ENCODE measurements at regions not wholly inside any gene's neighbourhood (a gene's known extent, or its start where the extent isn't known, plus 50 kb on each side); places are given as distances from the start of the nearest gene placed in this dataset.

DNA sequence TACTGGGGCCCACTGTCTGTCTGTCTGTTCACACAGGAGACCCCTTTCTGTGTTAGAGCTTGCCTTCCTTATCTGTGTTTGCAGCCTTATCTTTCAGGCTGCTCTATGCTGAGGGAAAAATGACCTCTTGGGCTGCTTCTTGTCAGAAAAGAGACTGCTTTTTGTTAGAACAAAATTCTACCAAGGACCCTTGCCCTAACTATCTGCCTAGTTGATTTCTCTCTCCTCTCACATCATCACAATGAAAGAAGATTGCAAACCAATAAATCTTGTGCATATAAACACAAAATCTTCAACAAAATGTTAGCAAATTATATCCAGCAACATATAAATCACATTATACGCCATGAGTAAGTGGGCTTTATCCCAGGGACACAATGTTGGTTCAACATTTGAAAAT lies 1117.7 kb downstream of the CDH11 start:
- TF ChIP-seq GABPA (IDR thresholded peaks at IDR 0.05; ENCODE audit: low read depth) (no peak), POLR2AphosphoS5 (IDR thresholded peaks at IDR 0.05; ENCODE audit: low read depth) (no peak), SPI1 (IDR thresholded peaks at IDR 0.05; ENCODE audit: borderline replicate concordance, low read depth) (no peak)
- TF ChIP-seq, protein P1, sequence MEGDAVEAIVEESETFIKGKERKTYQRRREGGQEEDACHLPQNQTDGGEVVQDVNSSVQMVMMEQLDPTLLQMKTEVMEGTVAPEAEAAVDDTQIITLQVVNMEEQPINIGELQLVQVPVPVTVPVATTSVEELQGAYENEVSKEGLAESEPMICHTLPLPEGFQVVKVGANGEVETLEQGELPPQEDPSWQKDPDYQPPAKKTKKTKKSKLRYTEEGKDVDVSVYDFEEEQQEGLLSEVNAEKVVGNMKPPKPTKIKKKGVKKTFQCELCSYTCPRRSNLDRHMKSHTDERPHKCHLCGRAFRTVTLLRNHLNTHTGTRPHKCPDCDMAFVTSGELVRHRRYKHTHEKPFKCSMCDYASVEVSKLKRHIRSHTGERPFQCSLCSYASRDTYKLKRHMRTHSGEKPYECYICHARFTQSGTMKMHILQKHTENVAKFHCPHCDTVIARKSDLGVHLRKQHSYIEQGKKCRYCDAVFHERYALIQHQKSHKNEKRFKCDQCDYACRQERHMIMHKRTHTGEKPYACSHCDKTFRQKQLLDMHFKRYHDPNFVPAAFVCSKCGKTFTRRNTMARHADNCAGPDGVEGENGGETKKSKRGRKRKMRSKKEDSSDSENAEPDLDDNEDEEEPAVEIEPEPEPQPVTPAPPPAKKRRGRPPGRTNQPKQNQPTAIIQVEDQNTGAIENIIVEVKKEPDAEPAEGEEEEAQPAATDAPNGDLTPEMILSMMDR (IDR thresholded peaks at IDR 0.05; ENCODE audit: insufficient read depth, low read length), result no peak
- TF ChIP-seq, protein P2, sequence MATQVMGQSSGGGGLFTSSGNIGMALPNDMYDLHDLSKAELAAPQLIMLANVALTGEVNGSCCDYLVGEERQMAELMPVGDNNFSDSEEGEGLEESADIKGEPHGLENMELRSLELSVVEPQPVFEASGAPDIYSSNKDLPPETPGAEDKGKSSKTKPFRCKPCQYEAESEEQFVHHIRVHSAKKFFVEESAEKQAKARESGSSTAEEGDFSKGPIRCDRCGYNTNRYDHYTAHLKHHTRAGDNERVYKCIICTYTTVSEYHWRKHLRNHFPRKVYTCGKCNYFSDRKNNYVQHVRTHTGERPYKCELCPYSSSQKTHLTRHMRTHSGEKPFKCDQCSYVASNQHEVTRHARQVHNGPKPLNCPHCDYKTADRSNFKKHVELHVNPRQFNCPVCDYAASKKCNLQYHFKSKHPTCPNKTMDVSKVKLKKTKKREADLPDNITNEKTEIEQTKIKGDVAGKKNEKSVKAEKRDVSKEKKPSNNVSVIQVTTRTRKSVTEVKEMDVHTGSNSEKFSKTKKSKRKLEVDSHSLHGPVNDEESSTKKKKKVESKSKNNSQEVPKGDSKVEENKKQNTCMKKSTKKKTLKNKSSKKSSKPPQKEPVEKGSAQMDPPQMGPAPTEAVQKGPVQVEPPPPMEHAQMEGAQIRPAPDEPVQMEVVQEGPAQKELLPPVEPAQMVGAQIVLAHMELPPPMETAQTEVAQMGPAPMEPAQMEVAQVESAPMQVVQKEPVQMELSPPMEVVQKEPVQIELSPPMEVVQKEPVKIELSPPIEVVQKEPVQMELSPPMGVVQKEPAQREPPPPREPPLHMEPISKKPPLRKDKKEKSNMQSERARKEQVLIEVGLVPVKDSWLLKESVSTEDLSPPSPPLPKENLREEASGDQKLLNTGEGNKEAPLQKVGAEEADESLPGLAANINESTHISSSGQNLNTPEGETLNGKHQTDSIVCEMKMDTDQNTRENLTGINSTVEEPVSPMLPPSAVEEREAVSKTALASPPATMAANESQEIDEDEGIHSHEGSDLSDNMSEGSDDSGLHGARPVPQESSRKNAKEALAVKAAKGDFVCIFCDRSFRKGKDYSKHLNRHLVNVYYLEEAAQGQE (IDR thresholded peaks at IDR 0.05; ENCODE audit: insufficient replicate concordance, low read depth), result no peak
- DNase-seq (ENCODE audit: low read depth in 1 of 2, low spot score in 1 of 2), result no peak
- Histone ChIP-seq H3K4me3 (replicated peaks; ENCODE audit: insufficient read depth, low read length) (no peak overlapping the region), H3K27ac (replicated peaks) (no peak overlapping the region), H3K27me3 (ENCODE audit: insufficient read depth, poor library complexity, severe bottlenecking) (no peaks in the 10 kb centered on the region)

DNA sequence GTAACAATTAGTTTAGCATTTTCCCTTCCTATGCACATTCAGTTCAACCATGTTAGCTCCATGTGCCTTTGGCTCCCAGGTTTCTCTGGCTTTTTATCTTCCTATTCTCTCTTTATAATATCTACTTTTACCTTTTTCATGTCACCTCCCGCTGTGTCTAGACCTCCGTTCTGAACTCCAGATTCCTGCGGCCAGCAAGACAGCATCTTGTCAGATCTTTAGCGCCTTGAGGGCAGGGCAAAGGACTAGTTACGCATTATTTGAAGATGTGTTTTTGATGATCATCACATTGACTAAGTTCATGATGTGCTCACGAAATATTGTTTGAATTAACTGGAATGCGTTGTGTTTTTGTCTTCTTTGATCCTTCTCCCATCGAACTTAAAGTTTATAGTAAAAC lies 1126.8 kb downstream of the CDH11 start:
- DNase-seq (ENCODE audit: low read depth in 1 of 2, low spot score in 1 of 2), result no peak
- TF ChIP-seq, protein P1 (IDR thresholded peaks at IDR 0.05; ENCODE audit: insufficient read depth, low read length), result no peak
- no peak for TF ChIP-seq POLR2AphosphoS5 (IDR thresholded peaks at IDR 0.05; ENCODE audit: low read depth)
- TF ChIP-seq GABPA (IDR thresholded peaks at IDR 0.05; ENCODE audit: low read depth), result no peak
- TF ChIP-seq SPI1 (IDR thresholded peaks at IDR 0.05; ENCODE audit: borderline replicate concordance, low read depth), result no peak
- TF ChIP-seq, protein P2 (IDR thresholded peaks at IDR 0.05; ENCODE audit: insufficient replicate concordance, low read depth), result no peak
- H3K27ac ChIP-seq (replicated peaks), result no peak overlapping the region
- no peaks in the 10 kb centered on the region for H3K27me3 ChIP-seq (ENCODE audit: insufficient read depth, poor library complexity, severe bottlenecking)
- H3K4me3 ChIP-seq (replicated peaks; ENCODE audit: insufficient read depth, low read length), result no peak overlapping the region

DNA sequence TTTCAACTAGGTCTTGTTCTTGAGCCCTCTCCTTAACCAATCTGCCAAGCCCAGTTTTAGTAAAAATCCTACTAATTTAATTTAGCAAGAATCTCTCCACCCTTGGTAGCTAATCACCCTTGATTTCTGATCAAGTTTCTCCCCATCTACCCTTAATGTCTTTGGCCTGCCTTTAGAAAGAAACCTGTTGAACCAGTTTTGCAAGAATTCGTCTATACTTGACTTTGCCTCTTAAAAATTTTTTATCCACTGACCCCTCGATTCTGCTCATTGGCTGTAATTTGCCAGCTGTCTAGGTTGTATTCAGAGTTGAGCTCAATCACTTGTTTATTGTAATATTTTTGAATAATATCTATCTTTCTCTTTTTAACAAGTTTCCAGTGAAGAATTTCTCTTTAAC lies 1138.5 kb downstream of the CDH11 start:
- H3K27ac ChIP-seq (replicated peaks), result no peak overlapping the region
- TF ChIP-seq SPI1 (IDR thresholded peaks at IDR 0.05; ENCODE audit: borderline replicate concordance, low read depth) (no peak), GABPA (IDR thresholded peaks at IDR 0.05; ENCODE audit: low read depth) (no peak), POLR2AphosphoS5 (IDR thresholded peaks at IDR 0.05; ENCODE audit: low read depth) (no peak)
- TF ChIP-seq, protein P2 (IDR thresholded peaks at IDR 0.05; ENCODE audit: insufficient replicate concordance, low read depth), result no peak
- TF ChIP-seq, protein P1 (IDR thresholded peaks at IDR 0.05; ENCODE audit: insufficient read depth, low read length), result no peak
- no peak for DNase-seq (ENCODE audit: low read depth in 1 of 2, low spot score in 1 of 2)
- no peaks in the 10 kb centered on the region for H3K27me3 ChIP-seq (ENCODE audit: insufficient read depth, poor library complexity, severe bottlenecking)
- H3K4me3 ChIP-seq (replicated peaks; ENCODE audit: insufficient read depth, low read length), result no peak overlapping the region

All from HL-60 (cell line).